ENCODE measurements at regions not wholly inside any gene's neighbourhood (a gene's known extent, or its start where the extent isn't known, plus 50 kb on each side); places are given as distances from the start of the nearest gene placed in this dataset.

- Histone ChIP-seq H3K4me1 (no peaks in the 10 kb centered on the region), H3K36me3 (no peaks in the 10 kb centered on the region), H3K9me3 (no peaks in the 10 kb centered on the region), H3K27ac (no peak overlapping the region), H3K4me3 (no peak overlapping the region), H3K27me3 (no peaks in the 10 kb centered on the region)
- TF ChIP-seq POLR2A (IDR thresholded peaks at IDR 0.05) (no peak), POLR2AphosphoS5 (IDR thresholded peaks at IDR 0.05; ENCODE audit: insufficient read depth in 1 of 2, low read depth in 1 of 2) (no peak), CTCF (IDR thresholded peaks at IDR 0.05) (no peak)
- intact Hi-C loops (cut with DNase I) = no loop called here
- no peak for DNase-seq (ENCODE audit: extremely low spot score in 2 of 2)
These were observed 210.8 kb upstream of the SOX9 start for GRCh38 chr17:71910002-71910401.

- TF ChIP-seq POLR2AphosphoS5 (IDR thresholded peaks at IDR 0.05; ENCODE audit: insufficient read depth in 1 of 2, low read depth in 1 of 2) (no peak), CTCF (IDR thresholded peaks at IDR 0.05) (no peak), POLR2A (IDR thresholded peaks at IDR 0.05) (no peak)
- DNase-seq (ENCODE audit: extremely low spot score in 2 of 2) = no peak
- H3K9me3 ChIP-seq = no peaks in the 10 kb centered on the region
- no peaks in the 10 kb centered on the region for H3K36me3 ChIP-seq
- no peaks in the 10 kb centered on the region for H3K27me3 ChIP-seq
- intact Hi-C loops (cut with DNase I) = no loop called here
- no peak overlapping the region for H3K27ac ChIP-seq
- no peaks in the 10 kb centered on the region for H3K4me1 ChIP-seq
- H3K4me3 ChIP-seq = no peak overlapping the region
These were observed 206.8 kb upstream of the SOX9 start for GRCh38 chr17:71914042-71914441.

GRCh38 chr17:71914812-71915211, 206.0 kb upstream of the SOX9 start:
- TF ChIP-seq POLR2A (IDR thresholded peaks at IDR 0.05) (no peak), POLR2AphosphoS5 (IDR thresholded peaks at IDR 0.05; ENCODE audit: insufficient read depth in 1 of 2, low read depth in 1 of 2) (no peak), CTCF (IDR thresholded peaks at IDR 0.05) (no peak)
- Histone ChIP-seq H3K4me1 (no peaks in the 10 kb centered on the region), H3K27ac (no peak overlapping the region), H3K4me3 (no peak overlapping the region), H3K27me3 (no peaks in the 10 kb centered on the region), H3K9me3 (no peaks in the 10 kb centered on the region), H3K36me3 (no peaks in the 10 kb centered on the region)
- intact Hi-C loops (cut with DNase I) = no loop called here
- no peak for DNase-seq (ENCODE audit: extremely low spot score in 2 of 2)

GRCh38 chr17:71917715-71918114, 203.1 kb upstream of the SOX9 start:
- DNase-seq (ENCODE audit: extremely low spot score in 2 of 2) = no peak
- no peak for TF ChIP-seq CTCF (IDR thresholded peaks at IDR 0.05)
- TF ChIP-seq POLR2A (IDR thresholded peaks at IDR 0.05) = no peak
- no peak for TF ChIP-seq POLR2AphosphoS5 (IDR thresholded peaks at IDR 0.05; ENCODE audit: insufficient read depth in 1 of 2, low read depth in 1 of 2)
- intact Hi-C loops (cut with DNase I) = no loop called here

GRCh38 chr17:71919186-71919585, 201.6 kb upstream of the SOX9 start:
- H3K27ac ChIP-seq = no peak overlapping the region
- TF ChIP-seq POLR2AphosphoS5 (IDR thresholded peaks at IDR 0.05; ENCODE audit: insufficient read depth in 1 of 2, low read depth in 1 of 2) (no peak), CTCF (IDR thresholded peaks at IDR 0.05) (no peak), POLR2A (IDR thresholded peaks at IDR 0.05) (no peak)
- no peak overlapping the region for H3K4me3 ChIP-seq
- no peaks in the 10 kb centered on the region for H3K27me3 ChIP-seq
- no peaks in the 10 kb centered on the region for H3K36me3 ChIP-seq
- intact Hi-C loops (cut with DNase I) = no loop called here
- no peak for DNase-seq (ENCODE audit: extremely low spot score in 2 of 2)
- H3K9me3 ChIP-seq = no peaks in the 10 kb centered on the region
- no peaks in the 10 kb centered on the region for H3K4me1 ChIP-seq

More at GRCh38 chr17:71917715-71918114, 203.1 kb upstream of the SOX9 start:
- H3K4me3 ChIP-seq = no peak overlapping the region
- no peaks in the 10 kb centered on the region for H3K36me3 ChIP-seq
- no peak overlapping the region for H3K27ac ChIP-seq
- no peaks in the 10 kb centered on the region for H3K9me3 ChIP-seq
- no peaks in the 10 kb centered on the region for H3K27me3 ChIP-seq
- H3K4me1 ChIP-seq = no peaks in the 10 kb centered on the region

All from vagina (tissue), 2 donors.